GM12872 (cell line): ENCODE measurements at regions not wholly inside any gene's neighbourhood (a gene's known extent, or its start where the extent isn't known, plus 50 kb on each side); places are given as distances from the start of the nearest gene placed in this dataset.

Source experiments
- TF ChIP-seq, protein P1 (sequence below): IDR thresholded peaks from 3 replicates; pipeline ENCODE4 v1.5.1; 2011; ENCODE audit warnings: low read depth, mild to moderate bottlenecking, low read length, moderate library complexity; ENCODE audit not compliant: insufficient read depth

DNA sequence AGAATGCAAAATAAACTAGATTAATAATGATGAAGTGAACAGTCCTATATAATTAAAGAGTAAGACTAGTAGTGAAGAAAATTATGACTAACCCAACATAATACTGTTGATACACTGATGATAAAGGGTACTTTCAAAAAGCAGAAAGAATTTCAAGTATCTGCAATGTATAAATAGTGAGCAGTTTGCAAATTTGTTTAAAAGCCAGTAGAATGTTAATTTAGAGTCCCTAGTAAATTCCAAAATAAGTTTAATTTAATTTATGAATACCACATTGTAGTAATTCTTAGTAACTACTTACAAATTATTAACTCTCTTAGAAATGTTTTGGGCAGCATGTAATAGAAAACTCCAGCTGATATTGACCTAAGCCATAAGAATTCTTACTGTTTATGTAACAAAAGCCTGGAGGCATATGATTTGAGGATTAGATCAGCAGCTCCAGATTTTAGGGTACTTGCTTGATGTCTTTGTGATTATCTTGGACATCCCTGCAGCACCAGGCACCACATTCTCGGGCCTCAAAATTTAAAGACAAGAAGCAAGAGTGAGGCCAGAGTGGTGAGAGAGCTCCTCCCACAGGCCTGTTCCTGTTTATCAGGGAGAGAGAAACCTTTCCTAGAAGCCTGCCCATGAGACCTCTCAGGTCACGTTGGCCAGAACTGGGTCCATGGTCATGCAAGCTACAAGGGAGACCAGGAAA is 67.6 kb upstream of the TDRD3 start:
- TF ChIP-seq, protein P1, sequence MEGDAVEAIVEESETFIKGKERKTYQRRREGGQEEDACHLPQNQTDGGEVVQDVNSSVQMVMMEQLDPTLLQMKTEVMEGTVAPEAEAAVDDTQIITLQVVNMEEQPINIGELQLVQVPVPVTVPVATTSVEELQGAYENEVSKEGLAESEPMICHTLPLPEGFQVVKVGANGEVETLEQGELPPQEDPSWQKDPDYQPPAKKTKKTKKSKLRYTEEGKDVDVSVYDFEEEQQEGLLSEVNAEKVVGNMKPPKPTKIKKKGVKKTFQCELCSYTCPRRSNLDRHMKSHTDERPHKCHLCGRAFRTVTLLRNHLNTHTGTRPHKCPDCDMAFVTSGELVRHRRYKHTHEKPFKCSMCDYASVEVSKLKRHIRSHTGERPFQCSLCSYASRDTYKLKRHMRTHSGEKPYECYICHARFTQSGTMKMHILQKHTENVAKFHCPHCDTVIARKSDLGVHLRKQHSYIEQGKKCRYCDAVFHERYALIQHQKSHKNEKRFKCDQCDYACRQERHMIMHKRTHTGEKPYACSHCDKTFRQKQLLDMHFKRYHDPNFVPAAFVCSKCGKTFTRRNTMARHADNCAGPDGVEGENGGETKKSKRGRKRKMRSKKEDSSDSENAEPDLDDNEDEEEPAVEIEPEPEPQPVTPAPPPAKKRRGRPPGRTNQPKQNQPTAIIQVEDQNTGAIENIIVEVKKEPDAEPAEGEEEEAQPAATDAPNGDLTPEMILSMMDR, result peak; percentile 51; the same call in 2 of the 3 replicates

DNA sequence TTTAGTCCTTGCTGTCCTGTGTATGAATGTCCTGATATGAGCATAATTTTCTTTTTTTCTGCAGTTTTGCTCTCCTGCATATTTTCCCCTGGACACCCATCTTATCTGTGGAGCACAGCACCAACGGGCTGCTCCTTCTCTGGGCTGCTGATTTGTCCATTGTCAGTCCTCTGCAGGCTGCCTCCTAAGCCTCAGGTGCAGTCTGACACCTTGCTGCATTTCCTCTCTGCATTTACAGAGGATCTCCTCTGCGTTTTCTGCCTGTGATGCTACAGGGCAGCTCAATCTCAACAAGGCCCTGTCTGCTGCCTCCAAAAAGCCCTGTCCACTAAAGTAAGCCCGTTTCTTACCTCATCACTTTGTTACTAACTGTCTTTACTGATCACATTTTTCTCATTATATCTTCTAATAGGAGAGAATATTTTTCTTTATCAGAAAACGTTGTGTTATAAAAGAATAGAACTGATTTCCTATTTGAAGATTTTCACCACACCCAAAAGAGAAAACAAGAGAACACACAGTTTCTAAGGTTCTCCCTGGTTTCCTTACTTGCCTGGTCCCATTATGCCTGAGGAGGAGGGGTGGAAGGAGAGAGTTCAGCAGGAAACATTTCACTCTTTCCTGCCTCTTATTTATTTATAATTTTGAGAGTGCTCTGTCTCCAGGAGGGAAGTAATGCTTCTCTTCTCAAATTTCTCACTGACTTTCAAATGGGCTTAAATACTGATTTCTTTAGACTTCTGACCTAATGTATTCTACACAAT is 65.6 kb upstream of the TDRD3 start:
- TF ChIP-seq, protein P1, result no peak

DNA sequence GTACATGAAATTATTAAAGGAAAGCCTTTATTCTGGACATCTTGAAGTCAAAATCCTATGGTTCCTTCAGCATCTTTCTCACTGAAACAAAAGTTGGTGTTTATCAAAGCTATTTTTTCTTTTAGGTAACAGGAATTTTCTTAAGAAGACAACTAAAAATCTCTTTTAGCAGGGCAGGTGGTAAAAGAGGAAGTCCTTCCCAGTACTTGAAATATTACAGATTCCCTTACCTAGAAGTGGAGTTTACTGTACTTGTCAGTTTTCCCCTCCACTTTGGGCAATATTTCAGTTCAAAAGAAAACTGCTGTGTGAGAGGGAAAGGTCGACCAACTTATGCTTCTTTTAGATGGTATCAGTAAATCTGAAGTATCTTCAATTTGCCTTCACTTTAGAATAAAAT is 64.3 kb upstream of the TDRD3 start:
- TF ChIP-seq, protein P1, result no peak

DNA sequence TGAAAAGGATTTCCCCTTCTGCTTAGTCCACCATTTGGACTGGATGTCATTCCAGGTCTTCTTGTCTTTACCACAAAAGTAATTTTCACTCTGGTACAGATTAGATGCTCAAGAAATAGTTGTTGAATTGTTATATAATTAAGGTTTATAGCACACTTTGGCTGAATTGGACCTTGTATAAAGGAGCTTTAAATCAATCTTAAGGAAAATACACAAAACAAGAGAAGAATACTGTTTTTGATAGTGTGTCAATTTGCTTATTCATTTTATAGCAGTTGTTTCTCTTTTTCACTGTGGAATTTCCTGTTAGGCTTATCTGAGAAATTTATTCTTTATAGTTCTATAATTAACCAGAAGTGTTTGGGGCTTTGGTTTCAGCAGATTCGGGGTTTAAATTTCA is 62.7 kb upstream of the TDRD3 start:
- TF ChIP-seq, protein P1, result no peak

DNA sequence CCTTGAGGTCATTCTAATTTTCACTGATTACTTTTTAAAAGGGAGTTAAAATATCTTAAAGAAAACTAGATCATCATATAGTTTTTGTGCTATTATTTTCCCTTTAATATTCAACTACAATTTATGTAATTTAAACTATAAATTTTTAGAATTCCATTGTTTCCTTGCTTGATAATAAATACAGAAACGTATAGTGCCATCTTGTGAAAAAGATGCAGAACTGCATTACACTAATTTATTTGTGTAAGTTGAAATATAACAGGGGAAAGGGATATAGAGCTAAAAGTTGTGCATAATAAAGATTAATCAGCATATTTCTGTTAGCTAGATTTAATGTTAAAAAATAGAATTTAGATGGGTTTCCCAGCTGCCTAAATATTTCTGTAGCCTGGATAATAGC is 61.5 kb upstream of the TDRD3 start:
- TF ChIP-seq, protein P1, result peak; percentile 6; the same call in 1 of the 3 replicates

DNA sequence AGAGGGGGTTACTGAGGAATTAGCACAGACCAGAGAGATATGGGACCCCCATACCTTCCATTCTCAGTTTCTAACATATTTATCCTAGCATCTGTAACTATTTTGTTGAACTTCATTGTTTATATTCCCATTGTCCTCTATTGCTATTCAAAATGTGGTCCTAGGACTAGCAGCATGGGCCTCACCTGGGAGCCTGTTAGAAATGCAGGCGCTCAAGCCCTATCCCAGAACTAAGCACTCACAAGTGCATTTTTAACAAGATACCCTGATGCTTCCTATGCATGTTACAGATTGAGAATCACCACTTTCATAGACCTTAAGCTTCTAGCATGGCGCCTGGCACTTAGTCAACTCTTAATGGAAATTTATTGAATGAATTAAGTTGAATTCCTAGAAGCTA is 58.3 kb upstream of the TDRD3 start:
- TF ChIP-seq, protein P1, result no peak

DNA sequence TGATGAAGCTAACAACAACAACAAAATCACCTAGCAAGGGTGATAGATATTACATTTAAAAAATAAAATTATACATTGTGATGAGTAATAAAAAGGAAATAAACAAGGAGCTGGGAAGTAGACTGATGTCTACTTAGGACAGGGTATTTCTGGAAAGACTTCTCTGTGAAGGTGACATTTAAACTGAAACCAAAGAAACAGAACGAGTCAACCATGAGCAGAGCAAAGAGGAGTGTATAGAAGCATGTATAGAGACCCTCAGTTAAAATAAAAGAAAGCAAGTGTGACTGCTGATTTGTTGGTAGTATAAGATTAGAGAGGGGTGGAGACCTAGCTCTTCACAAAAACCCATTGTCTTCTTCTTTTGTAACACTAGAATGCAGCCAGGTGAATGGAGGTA is 53.0 kb upstream of the TDRD3 start:
- TF ChIP-seq, protein P1, result no peak
